Stimulated activated CD4-positive, alpha-beta T cell treated with anti-CD3 and anti-CD28 coated beads, Interleukin-12 subunit alpha, Interleukin-12 subunit beta, amount 100 ng/mL, for 24 hours (primary cell): ENCODE measurements at regions not wholly inside any gene's neighbourhood (a gene's known extent, or its start where the extent isn't known, plus 50 kb on each side); places are given as distances from the start of the nearest gene placed in this dataset.

Source experiments
- DNase-seq, 2 experiments: peaks; one replicate each; pipeline ENCODE4 v3.0.0-alpha.2; 2020; ENCODE audit warnings: low read depth in 2 of 2

- DNase-seq: no peak
These were observed 156.7 kb upstream of the KIRREL3 start for GRCh38 chr11:127157225-127157624.

- no peak for DNase-seq
These were observed 148.8 kb upstream of the KIRREL3 start for GRCh38 chr11:127149410-127149809.

GRCh38 chr11:127143251-127143650 lies 142.7 kb upstream of the KIRREL3 start:
- DNase-seq: no peak

GRCh38 chr11:127138613-127139012 lies 138.0 kb upstream of the KIRREL3 start:
- no peak for DNase-seq

- no peak for DNase-seq
These were observed 137.3 kb upstream of the KIRREL3 start for GRCh38 chr11:127137771-127138280.

- DNase-seq: no peak
These were observed 135.9 kb upstream of the KIRREL3 start for GRCh38 chr11:127136438-127136837.

GRCh38 chr11:127135256-127135655 lies 134.7 kb upstream of the KIRREL3 start:
- DNase-seq: no peak

GRCh38 chr11:127133061-127133460 lies 132.5 kb upstream of the KIRREL3 start:
- no peak for DNase-seq

- no peak for DNase-seq
These were observed 129.8 kb upstream of the KIRREL3 start for GRCh38 chr11:127130321-127130720.

GRCh38 chr11:127126986-127127385 lies 126.4 kb upstream of the KIRREL3 start:
- no peak for DNase-seq

- no peak for DNase-seq
These were observed 118.8 kb upstream of the KIRREL3 start for GRCh38 chr11:127119356-127119755.

GRCh38 chr11:127118811-127119210 lies 118.2 kb upstream of the KIRREL3 start:
- no peak for DNase-seq

- DNase-seq: no peak
These were observed 116.7 kb upstream of the KIRREL3 start for GRCh38 chr11:127117231-127117739.

GRCh38 chr11:127115844-127116243 lies 115.3 kb upstream of the KIRREL3 start:
- no peak for DNase-seq

GRCh38 chr11:127114035-127114434 lies 113.5 kb upstream of the KIRREL3 start:
- no peak for DNase-seq

- no peak for DNase-seq
These were observed 110.0 kb upstream of the KIRREL3 start for GRCh38 chr11:127110542-127110941.

GRCh38 chr11:127109796-127110480 lies 109.4 kb upstream of the KIRREL3 start:
- DNase-seq: no peak

GRCh38 chr11:127108838-127109237 lies 108.3 kb upstream of the KIRREL3 start:
- no peak for DNase-seq

GRCh38 chr11:127106938-127107337 lies 106.4 kb upstream of the KIRREL3 start:
- DNase-seq: no peak

- DNase-seq: no peak
These were observed 105.3 kb upstream of the KIRREL3 start for GRCh38 chr11:127105593-127106541.

- DNase-seq: no peak
These were observed 103.2 kb upstream of the KIRREL3 start for GRCh38 chr11:127103586-127104388.

GRCh38 chr11:127098684-127099083 lies 98.1 kb upstream of the KIRREL3 start:
- no peak for DNase-seq
